GM12874 (cell line): ENCODE measurements at regions not wholly inside any gene's neighbourhood (a gene's known extent, or its start where the extent isn't known, plus 50 kb on each side); places are given as distances from the start of the nearest gene placed in this dataset.

Experiments used
- TF ChIP-seq, protein P1 (sequence below): IDR thresholded peaks from 2 replicates; pipeline ENCODE4 v1.5.1; 2011; ENCODE audit warnings: low read depth, mild to moderate bottlenecking, control low read depth, low read length, moderate library complexity; ENCODE audit not compliant: insufficient read depth

- TF ChIP-seq, protein P1, sequence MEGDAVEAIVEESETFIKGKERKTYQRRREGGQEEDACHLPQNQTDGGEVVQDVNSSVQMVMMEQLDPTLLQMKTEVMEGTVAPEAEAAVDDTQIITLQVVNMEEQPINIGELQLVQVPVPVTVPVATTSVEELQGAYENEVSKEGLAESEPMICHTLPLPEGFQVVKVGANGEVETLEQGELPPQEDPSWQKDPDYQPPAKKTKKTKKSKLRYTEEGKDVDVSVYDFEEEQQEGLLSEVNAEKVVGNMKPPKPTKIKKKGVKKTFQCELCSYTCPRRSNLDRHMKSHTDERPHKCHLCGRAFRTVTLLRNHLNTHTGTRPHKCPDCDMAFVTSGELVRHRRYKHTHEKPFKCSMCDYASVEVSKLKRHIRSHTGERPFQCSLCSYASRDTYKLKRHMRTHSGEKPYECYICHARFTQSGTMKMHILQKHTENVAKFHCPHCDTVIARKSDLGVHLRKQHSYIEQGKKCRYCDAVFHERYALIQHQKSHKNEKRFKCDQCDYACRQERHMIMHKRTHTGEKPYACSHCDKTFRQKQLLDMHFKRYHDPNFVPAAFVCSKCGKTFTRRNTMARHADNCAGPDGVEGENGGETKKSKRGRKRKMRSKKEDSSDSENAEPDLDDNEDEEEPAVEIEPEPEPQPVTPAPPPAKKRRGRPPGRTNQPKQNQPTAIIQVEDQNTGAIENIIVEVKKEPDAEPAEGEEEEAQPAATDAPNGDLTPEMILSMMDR: no peak
These were observed 242.0 kb downstream of the PTTG2 start for GRCh38 chr4:38202242-38202641.

DNA sequence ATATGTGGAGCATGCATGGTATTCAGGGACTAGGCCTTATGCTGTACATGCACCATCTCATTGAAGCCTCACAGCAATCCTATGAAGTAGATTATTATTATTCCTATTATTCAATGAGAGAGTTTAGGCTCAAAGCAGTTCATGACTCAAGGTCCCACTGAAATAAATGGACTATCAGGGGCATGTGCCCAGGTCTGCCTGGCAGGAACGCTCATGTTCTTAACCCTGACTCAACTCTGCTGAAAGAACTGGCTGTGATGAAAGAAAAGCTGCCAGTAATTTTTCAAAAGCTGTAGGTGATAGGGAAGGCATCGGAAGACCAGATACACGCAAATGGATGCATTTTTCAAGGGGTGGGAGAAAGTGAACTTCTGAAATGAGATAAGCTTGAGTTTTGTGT is 243.4 kb downstream of the PTTG2 start:
- TF ChIP-seq, protein P1: no peak

DNA sequence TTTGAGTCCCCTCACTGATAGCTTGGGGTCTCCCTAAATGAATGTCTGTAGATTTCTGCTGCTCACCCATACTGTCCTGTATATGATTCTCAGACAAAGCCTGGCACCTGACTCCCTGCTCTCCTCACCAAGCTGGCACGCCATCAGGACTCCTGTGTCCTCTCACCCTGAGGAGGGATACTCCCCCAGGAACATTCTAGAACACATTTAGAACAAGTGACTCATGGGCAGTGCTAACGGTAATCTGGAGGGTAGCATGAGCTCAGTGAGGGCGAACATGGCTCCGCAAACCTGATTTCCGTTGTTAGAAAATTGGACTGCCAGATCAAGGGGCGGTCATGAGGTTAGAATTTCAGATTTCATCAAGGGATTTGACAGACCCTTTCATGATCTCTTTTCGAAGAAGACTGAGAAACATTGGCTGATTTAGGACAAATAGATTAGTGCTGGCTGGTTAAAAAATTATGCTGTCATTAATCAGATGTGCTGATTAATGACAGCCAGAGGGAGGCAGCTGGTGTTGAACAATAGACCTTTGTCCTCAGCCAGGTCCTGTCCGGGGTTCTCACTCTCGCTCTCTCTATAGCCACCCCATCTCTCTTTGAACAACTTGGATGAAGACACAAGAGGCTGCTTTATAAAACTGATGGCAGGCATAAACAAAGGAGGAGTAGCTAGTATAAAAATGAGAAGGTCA is 244.3 kb downstream of the PTTG2 start:
- TF ChIP-seq, protein P1: no peak

DNA sequence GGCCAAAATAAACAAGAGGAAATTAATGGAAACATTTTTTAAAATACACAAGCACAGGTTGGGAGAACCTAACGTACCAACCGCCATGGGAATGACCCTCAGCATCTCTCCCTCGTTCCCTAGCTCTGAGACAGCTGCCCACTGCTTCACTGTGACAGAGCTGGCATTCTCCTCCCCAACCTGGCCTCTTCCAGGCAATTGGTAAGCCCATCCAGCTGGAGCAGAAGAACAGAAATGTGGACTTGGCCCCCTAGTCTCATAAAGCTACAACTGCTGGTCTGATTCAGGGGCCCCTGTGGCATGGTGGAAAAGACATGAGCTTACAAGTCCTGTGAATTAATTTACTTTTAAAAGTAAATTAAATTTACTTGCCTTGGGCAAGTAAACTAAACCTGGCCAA is 245.1 kb downstream of the PTTG2 start:
- TF ChIP-seq, protein P1: no peak

DNA sequence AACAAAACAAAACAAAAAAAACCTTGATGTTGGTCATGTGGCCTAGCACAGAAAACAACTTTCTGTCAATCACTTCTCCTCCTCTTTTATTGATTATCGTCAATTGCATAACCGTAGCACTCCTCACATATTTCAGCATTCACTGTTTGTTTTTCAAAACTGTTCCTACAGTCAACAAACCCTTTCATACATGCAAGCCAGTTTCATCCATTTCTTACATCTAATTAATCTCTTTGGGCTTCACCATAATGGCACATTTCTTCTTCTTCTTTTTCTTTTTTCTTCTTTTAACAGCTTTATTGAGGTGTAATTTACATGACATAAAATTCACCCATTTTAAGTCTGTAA is 246.9 kb downstream of the PTTG2 start:
- TF ChIP-seq, protein P1: no peak

- TF ChIP-seq, protein P1: no peak
These were observed 249.5 kb downstream of the PTTG2 start for GRCh38 chr4:38209654-38210053.

DNA sequence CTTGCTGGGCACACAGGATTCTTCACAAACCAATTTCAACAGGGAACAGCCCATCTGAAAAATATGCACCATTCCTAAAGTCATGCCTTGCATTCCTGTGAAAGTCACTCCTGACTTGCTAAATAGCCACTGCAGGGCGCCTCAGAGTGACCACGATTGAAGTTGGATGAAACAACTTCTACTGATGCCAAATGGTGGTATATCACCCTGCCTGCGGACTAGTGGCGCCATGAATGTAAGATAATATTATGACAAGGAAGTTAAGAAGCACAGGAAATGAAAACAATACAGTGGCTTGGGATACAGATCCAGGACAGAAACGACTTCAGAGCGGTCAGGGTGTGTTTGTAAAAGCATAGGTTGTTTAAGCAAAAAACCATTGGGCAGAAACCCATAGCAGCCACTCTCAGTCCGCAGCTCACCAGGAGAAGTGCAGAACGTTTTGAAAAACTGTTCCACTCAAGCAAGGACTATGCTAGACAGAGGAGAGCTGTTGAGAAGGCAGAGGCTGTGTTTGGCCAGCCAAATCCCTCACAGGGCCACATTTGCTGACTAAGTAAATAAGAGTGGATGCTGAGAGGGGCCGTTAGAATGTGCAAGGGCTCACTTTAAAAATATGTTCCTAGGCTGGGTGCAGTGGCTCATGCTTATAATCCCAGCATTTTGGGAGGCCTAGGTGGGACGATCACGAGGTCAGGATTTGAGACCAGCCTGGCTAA is 250.4 kb downstream of the PTTG2 start:
- TF ChIP-seq, protein P1: no peak
